ENCODE measurements at regions not wholly inside any gene's neighbourhood (a gene's known extent, or its start where the extent isn't known, plus 50 kb on each side); places are given as distances from the start of the nearest gene placed in this dataset.

DNA sequence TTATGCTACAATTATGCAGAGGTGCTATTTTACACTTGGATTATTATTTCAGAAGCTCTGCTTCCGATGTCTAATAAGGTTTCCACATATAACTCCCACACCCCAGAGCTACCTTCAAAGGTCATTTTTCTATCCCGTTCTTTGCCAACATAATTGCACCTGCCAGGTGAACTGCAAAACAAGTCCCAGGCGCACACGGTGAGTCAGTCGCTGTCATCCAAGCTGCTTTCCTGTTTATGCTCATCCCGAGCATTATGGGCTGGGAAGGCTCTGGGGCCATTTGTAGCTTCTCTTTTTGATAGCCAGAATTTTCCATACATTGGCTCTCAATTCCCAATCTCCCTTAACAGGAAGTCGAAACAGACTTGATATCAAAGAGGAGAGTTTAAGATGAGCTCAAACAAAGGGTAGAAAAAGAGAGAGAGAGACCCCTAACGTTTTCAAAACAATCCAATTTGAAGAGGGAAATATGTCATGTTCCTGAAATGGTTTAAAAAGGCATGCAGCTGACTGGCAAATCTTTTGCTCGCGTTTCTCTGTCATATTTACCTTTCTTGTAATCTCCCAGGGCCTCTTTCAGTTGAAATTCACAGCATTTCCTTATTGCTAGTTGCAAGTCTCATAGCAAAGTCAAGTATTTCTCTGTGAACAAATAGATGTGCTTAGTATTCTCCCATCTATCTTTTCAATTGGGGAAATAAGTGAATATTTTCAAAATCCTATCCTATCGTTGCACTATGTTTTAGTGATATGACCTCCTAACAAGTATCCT is 815.9 kb downstream of the KCNA4 start:
- CTCF ChIA-PET, result no interaction called here
- POLR2A ChIA-PET, result no interaction called here
- DNase-seq (ENCODE audit: extremely low spot score), result no peak
- TF ChIP-seq ELF4 (IDR thresholded peaks at IDR 0.05) (no peak), FOXA1 (IDR thresholded peaks at IDR 0.05) (no peak), ZNF384 (IDR thresholded peaks at IDR 0.05) (no peak), SP1 (IDR thresholded peaks at IDR 0.05) (no peak), FOXM1 (IDR thresholded peaks at IDR 0.05; ENCODE audit: borderline replicate concordance) (no peak), CTBP1 (IDR thresholded peaks at IDR 0.05; ENCODE audit: borderline replicate concordance) (no peak), TARDBP (IDR thresholded peaks at IDR 0.05) (no peak), SUZ12 (IDR thresholded peaks at IDR 0.05) (no peak), HDGF (IDR thresholded peaks at IDR 0.05; ENCODE audit: borderline replicate concordance) (no peak), BHLHE40 (IDR thresholded peaks at IDR 0.05; ENCODE audit: borderline replicate concordance) (no peak), ARNT (IDR thresholded peaks at IDR 0.05) (no peak), NFRKB (IDR thresholded peaks at IDR 0.05) (no peak), FOXK2 (IDR thresholded peaks at IDR 0.05) (no peak), LEF1 (IDR thresholded peaks at IDR 0.05; ENCODE audit: borderline replicate concordance) (no peak), L3MBTL2 (conservative IDR thresholded peaks at IDR 0.05) (no peak)
- TF ChIP-seq, protein P1, sequence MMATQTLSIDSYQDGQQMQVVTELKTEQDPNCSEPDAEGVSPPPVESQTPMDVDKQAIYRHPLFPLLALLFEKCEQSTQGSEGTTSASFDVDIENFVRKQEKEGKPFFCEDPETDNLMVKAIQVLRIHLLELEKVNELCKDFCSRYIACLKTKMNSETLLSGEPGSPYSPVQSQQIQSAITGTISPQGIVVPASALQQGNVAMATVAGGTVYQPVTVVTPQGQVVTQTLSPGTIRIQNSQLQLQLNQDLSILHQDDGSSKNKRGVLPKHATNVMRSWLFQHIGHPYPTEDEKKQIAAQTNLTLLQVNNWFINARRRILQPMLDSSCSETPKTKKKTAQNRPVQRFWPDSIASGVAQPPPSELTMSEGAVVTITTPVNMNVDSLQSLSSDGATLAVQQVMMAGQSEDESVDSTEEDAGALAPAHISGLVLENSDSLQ (IDR thresholded peaks at IDR 0.05), result no peak

DNA sequence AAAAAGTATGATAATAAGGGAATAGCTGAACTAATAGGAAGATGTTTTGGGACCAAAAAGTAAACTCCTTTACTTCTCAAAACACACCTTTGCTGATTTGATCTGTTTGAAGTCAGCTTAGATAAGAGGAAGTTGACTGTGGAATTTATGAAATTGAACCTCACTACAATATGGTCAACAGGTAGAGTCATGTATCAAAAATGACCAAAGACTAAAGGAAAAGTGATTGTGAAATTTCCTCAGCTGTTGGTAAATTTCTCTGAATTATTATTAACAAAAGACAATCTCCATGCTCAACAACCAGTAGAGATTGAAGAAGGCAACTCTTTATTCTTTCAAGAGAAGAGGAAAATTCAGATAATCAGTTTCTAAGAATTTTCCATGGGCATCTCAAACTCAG is 826.5 kb downstream of the KCNA4 start:
- no peak for TF ChIP-seq FOXM1 (IDR thresholded peaks at IDR 0.05; ENCODE audit: borderline replicate concordance)
- TF ChIP-seq CTBP1 (IDR thresholded peaks at IDR 0.05; ENCODE audit: borderline replicate concordance), result no peak
- no peak for TF ChIP-seq BHLHE40 (IDR thresholded peaks at IDR 0.05; ENCODE audit: borderline replicate concordance)
- TF ChIP-seq FOXK2 (IDR thresholded peaks at IDR 0.05), result no peak
- no peak for TF ChIP-seq FOXA1 (IDR thresholded peaks at IDR 0.05)
- no peak for TF ChIP-seq ARNT (IDR thresholded peaks at IDR 0.05)
- no peak for TF ChIP-seq TARDBP (IDR thresholded peaks at IDR 0.05)
- TF ChIP-seq HDGF (IDR thresholded peaks at IDR 0.05; ENCODE audit: borderline replicate concordance), result no peak
- TF ChIP-seq SP1 (IDR thresholded peaks at IDR 0.05), result no peak
- no peak for TF ChIP-seq L3MBTL2 (conservative IDR thresholded peaks at IDR 0.05)
- TF ChIP-seq SUZ12 (IDR thresholded peaks at IDR 0.05), result no peak
- no peak for TF ChIP-seq ZNF384 (IDR thresholded peaks at IDR 0.05)
- TF ChIP-seq ELF4 (IDR thresholded peaks at IDR 0.05), result no peak
- no peak for TF ChIP-seq LEF1 (IDR thresholded peaks at IDR 0.05; ENCODE audit: borderline replicate concordance)
- TF ChIP-seq NFRKB (IDR thresholded peaks at IDR 0.05), result no peak
- TF ChIP-seq, protein P1 (IDR thresholded peaks at IDR 0.05), result no peak
- no peak for DNase-seq (ENCODE audit: extremely low spot score)
- CTCF ChIA-PET, result no interaction called here
- POLR2A ChIA-PET, result no interaction called here

DNA sequence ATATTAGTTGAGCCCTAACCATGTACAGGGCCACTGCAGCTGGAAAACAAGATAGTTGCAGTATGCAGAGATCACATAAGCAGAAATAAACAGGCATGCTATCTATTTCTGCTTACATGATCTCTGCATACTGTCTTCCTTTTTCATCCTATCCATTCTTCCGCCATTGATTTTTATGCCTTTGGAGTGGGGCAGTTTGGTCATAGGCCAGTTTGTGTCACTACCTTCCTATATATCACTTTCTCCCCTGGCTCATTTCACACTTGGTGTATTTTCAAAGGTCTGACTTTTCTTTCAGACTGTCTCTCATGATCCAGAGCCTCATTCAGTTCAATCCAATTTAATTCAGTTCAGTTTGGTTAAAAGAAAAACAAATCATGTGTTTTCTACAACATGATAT is 829.6 kb downstream of the KCNA4 start:
- ChIA-PET CTCF (no interaction called here), POLR2A (no interaction called here)
- no peak for DNase-seq (ENCODE audit: extremely low spot score)
- TF ChIP-seq ZNF384 (IDR thresholded peaks at IDR 0.05) (no peak), L3MBTL2 (conservative IDR thresholded peaks at IDR 0.05) (no peak), TARDBP (IDR thresholded peaks at IDR 0.05) (no peak), ELF4 (IDR thresholded peaks at IDR 0.05) (no peak), FOXM1 (IDR thresholded peaks at IDR 0.05; ENCODE audit: borderline replicate concordance) (no peak), FOXK2 (IDR thresholded peaks at IDR 0.05) (no peak), CTBP1 (IDR thresholded peaks at IDR 0.05; ENCODE audit: borderline replicate concordance) (no peak), NFRKB (IDR thresholded peaks at IDR 0.05) (no peak), HDGF (IDR thresholded peaks at IDR 0.05; ENCODE audit: borderline replicate concordance) (no peak), LEF1 (IDR thresholded peaks at IDR 0.05; ENCODE audit: borderline replicate concordance) (no peak), BHLHE40 (IDR thresholded peaks at IDR 0.05; ENCODE audit: borderline replicate concordance) (no peak)
- TF ChIP-seq, protein P1 (IDR thresholded peaks at IDR 0.05), result no peak

DNA sequence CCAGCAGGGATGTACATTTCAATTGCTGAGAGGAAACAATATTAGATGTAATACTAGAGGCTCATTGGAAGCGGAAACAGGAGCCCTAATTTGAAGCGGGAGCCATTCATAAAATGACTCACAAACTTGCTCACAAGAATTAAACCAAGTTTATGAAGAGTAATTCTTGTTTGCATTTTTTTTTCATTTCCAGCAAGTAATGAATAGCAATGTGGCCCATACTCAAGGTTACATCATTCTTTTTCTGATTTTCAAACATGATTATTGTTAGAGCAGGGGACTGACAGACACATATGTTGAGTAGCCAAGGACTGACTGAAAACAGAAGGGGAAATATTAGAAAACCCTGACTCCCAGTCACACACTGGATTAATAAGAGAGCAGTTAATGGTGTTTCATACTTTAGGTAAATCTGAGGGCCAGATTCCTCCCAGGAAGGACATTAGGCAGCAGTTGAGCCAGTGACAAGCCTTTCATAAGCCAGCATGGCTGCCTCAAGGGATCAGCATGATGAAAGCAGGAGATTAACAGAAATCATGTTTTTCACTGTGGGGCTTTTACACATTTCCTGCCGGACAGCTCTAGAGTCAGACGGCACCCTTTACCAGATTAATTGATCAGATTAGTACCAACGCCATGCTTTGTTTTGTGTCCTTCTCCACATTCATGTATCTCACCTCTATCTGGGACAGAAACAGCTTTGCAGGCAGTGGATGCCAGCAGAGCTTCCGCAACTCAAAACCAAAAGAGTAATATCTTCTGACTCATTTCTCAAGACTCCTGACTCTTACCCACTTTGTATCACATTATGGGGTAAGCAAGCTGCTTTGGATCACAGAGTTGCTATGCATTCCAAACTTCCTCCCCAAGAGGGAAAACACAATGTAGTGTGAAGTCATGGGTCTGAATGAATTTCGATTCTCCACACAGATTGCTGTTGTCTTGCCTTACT is 831.6 kb downstream of the KCNA4 start:
- no peak for DNase-seq (ENCODE audit: extremely low spot score)
- ChIA-PET POLR2A (no interaction called here), CTCF (no interaction called here)
- no peak for TF ChIP-seq ELF4 (IDR thresholded peaks at IDR 0.05)
- no peak for TF ChIP-seq ARNT (IDR thresholded peaks at IDR 0.05)
- TF ChIP-seq NFRKB (IDR thresholded peaks at IDR 0.05), result no peak
- TF ChIP-seq BHLHE40 (IDR thresholded peaks at IDR 0.05; ENCODE audit: borderline replicate concordance), result no peak
- TF ChIP-seq SUZ12 (IDR thresholded peaks at IDR 0.05), result no peak

DNA sequence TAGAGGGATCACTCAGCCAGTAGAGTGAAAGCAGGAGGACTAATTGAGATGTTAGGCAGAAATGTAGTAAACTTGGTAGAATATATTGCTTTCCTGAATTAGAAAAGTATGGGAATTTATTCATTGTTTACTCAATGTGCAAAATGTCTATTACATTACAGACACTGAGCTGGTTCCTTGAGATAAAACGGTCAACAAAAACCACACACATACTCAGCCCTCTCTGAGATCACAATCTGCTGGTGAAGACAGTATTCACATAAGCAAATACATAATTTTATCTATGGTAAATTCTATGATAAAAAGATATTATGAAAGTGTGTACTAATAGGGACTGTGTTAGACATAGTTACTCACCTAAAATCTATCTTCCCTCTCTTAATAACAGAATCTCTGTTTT is 833.5 kb downstream of the KCNA4 start:
- POLR2A ChIA-PET, result no interaction called here
- CTCF ChIA-PET, result no interaction called here
- no peak for DNase-seq (ENCODE audit: extremely low spot score)
- TF ChIP-seq ELF4 (IDR thresholded peaks at IDR 0.05) (no peak), FOXA1 (IDR thresholded peaks at IDR 0.05) (no peak), L3MBTL2 (conservative IDR thresholded peaks at IDR 0.05) (no peak), FOXM1 (IDR thresholded peaks at IDR 0.05; ENCODE audit: borderline replicate concordance) (no peak), TARDBP (IDR thresholded peaks at IDR 0.05) (no peak), ARNT (IDR thresholded peaks at IDR 0.05) (no peak), ZNF384 (IDR thresholded peaks at IDR 0.05) (no peak), BHLHE40 (IDR thresholded peaks at IDR 0.05; ENCODE audit: borderline replicate concordance) (no peak), NFRKB (IDR thresholded peaks at IDR 0.05) (no peak), HDGF (IDR thresholded peaks at IDR 0.05; ENCODE audit: borderline replicate concordance) (no peak)
- TF ChIP-seq, protein P1 (IDR thresholded peaks at IDR 0.05), result no peak
